ENCODE measurements at regions not wholly inside any gene's neighbourhood (a gene's known extent, or its start where the extent isn't known, plus 50 kb on each side); places are given as distances from the start of the nearest gene placed in this dataset.

GRCh38 chr15:93250209-93250608 lies 161.2 kb upstream of the RGMA start:
- no peak for TF ChIP-seq EZH2 (IDR thresholded peaks at IDR 0.05)
- no peak for TF ChIP-seq FOXP2 (optimal IDR thresholded peaks at IDR 0.05; ENCODE audit: control extremely low read depth, extremely low read length, insufficient read depth)

Data from SK-N-MC (cell line).